ENCODE measurements at regions not wholly inside any gene's neighbourhood (a gene's known extent, or its start where the extent isn't known, plus 50 kb on each side); places are given as distances from the start of the nearest gene placed in this dataset.
"Not testable (repeated sequence)": the region's sequence is repeated elsewhere in the genome, so short reads cannot be mapped to it uniquely, and the experiment has no call there.

DNA sequence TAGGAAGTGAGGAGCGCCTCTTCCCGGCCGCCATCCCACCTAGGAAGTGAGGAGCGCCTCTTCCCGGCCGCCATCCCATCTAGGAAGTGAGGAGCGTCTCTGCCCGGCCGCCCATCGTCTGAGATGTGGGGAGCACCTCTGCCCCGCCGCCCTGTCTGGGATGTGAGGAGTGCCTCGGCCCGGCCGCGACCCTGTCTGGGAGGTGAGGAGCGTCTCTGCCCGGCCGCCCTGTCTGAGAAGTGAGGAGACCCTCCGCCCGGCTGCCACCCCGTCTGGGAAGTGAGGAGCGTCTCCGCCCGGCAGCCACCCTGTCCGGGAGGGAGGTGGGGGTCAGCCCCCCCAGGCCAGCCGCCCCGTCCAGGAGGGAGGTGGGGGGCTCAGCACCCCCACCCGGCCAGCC is 814.4 kb downstream of the GATA3 start:
- TF ChIP-seq EZH2 (IDR thresholded peaks at IDR 0.05; ENCODE audit: borderline replicate concordance); EZH2phosphoT487 (IDR thresholded peaks at IDR 0.05; ENCODE audit: low read depth, severe bottlenecking, unreplicated experiment): not testable (repeated sequence)
- TF ChIP-seq, protein P1, sequence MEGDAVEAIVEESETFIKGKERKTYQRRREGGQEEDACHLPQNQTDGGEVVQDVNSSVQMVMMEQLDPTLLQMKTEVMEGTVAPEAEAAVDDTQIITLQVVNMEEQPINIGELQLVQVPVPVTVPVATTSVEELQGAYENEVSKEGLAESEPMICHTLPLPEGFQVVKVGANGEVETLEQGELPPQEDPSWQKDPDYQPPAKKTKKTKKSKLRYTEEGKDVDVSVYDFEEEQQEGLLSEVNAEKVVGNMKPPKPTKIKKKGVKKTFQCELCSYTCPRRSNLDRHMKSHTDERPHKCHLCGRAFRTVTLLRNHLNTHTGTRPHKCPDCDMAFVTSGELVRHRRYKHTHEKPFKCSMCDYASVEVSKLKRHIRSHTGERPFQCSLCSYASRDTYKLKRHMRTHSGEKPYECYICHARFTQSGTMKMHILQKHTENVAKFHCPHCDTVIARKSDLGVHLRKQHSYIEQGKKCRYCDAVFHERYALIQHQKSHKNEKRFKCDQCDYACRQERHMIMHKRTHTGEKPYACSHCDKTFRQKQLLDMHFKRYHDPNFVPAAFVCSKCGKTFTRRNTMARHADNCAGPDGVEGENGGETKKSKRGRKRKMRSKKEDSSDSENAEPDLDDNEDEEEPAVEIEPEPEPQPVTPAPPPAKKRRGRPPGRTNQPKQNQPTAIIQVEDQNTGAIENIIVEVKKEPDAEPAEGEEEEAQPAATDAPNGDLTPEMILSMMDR (IDR thresholded peaks at IDR 0.05; ENCODE audit: poor library complexity): not testable (repeated sequence)
